ENCODE measurements at regions not wholly inside any gene's neighbourhood (a gene's known extent, or its start where the extent isn't known, plus 50 kb on each side); places are given as distances from the start of the nearest gene placed in this dataset.

GRCh38 chr1:5757187-5757805 is 234.9 kb downstream of the NPHP4 start:
- no peak for TF ChIP-seq CTCF (IDR thresholded peaks at IDR 0.05)
- TF ChIP-seq EZH2 (IDR thresholded peaks at IDR 0.05; ENCODE audit: borderline replicate concordance, insufficient read depth, low read depth, low read length, poor library complexity, severe bottlenecking), result no peak
